Sciatic nerve (tissue), 2 donors: ENCODE measurements at regions not wholly inside any gene's neighbourhood (a gene's known extent, or its start where the extent isn't known, plus 50 kb on each side); places are given as distances from the start of the nearest gene placed in this dataset.
"Not testable (repeated sequence)": the region's sequence is repeated elsewhere in the genome, so short reads cannot be mapped to it uniquely, and the experiment has no call there.

Experiments used
- ATAC-seq: fragments of 200-7000 bp; cut with Tn5 transposase; one replicate; pipeline ENCODE4 v1.9.1; 2020; ENCODE audit warnings: mild to moderate bottlenecking, moderate library complexity
- DNase-seq: peaks from one replicate; pipeline ENCODE4 v3.0.0-alpha.2; 2020; ENCODE audit warnings: low spot score
- intact Hi-C: fragments of 100-400 bp; cut with DNase I; formaldehyde crosslinking; loops from one replicate; pipeline ENCODE4 v1.14.2; 2022
- donor health status: DM: no; HTN: no; CAD: no.
- donor health status: DM: no; HTN: no; CAD: no.

DNA sequence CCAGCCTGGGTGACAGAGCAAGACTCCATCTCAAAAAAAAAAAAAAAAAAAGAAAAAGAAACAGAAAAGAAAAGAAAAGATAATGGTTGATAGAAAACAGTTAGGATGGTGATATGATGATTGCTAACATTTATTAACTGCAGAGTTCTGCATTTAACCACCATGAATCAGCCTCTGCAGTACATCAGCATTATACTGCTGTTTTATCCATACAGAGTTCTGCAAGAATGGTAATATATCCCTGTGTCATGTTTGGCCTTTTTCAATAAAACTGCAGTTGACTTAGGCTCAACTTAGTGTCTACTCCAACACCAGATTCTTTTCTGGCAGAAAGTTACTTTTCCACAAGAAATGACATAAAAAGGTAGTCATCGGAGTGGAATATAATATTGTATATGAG is 62.6 kb downstream of the DUSP6 start:
- intact Hi-C loops, result no loop called here
- ATAC-seq (no peak), DNase-seq (no peak)

DNA sequence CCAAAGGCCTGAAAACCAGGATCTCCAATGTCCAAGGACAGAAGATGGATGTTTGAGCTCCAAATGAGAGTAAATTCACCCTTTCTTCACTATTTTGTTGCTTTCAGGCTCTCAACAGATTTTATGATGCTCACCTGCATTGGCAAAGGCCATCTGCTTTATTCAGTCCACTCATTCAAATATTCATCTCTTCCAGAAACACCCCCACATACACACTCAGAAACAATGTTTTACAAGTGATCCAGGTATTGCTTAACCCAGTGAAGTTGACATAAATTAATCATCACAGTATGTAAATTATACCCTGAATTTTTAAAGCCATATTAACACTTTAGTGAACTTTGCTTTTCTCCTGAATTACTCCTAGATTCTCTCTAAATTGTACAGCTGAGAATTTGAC is 63.3 kb downstream of the DUSP6 start:
- DNase-seq (no peak), ATAC-seq (no peak)
- intact Hi-C loops, result no loop called here

DNA sequence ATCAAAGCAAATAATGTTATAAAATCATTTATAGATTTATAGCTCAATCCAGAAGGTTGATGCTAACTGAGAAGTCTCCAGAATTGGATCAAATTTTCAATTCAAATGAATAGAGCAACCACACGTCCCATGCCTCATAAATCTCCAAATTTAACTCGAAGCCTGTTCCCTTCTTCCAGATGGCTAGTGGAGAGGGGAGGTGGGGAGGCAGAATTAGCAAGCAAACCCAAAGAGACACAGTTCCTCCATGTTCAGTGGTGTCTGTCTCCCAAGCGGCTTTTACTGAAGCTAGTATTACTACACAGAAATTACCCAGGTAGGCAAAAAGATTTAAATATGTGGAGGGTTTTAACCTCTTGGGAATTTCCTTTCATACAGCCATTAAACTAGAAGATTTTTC is 65.8 kb downstream of the DUSP6 start:
- DNase-seq, result no peak

DNA sequence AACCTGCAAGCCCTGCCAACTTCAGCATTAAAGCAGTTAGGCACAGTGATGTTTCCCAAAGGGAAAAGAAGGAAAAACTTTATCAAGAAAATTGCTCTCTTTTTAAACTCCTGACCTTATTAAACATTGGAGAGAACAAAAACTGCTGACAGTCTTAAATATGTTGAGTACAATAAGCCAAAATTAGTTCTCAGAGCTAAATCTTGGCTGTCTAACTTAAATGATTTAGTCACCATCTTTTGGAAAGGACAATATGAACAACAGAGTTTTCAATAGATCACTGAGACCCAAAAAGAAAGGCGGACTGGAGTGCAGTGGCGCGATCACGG is 70.8 kb downstream of the DUSP6 start:
- intact Hi-C loops, result no loop called here
- ATAC-seq (no peak), DNase-seq (no peak)

More for the DNA sequence above, 65.8 kb downstream of the DUSP6 start:
- ATAC-seq, result no peak
- intact Hi-C loops, result no loop called here

DNA sequence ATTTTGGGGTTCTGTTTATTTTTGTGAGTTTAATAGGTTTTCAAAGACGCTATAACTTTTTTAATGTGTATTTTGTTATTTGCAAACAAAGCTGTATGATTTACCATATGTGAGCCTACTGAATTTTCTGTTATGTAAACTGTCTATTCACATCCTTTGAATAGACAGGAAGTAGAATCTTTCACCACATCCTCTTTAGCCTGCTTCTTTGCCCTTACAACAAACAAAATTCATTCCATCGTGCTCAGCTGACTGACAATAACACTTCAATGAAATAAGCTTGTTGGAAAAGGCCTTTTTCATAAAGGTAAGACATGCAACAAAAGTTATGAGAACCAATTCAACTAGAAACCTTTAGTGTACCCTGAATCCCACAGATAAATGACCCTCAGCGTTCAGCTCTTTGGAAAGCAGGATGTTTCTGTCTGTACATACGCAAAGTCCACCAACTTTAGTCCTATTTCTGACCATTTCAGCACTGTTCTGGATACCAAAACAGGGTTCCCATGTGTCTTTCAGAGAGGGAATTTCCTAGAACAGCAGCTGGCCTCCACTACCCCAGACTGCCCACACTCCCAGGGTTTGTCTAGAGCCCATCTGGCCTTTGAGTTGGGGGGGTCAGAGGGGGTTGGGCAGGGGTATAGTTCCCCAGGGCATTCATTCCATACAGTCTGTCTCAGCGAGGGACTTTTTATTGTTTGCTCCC is 71.3 kb downstream of the DUSP6 start:
- intact Hi-C loops, result no loop called here
- peak; percentile 68 for ATAC-seq
- no peak for DNase-seq

DNA sequence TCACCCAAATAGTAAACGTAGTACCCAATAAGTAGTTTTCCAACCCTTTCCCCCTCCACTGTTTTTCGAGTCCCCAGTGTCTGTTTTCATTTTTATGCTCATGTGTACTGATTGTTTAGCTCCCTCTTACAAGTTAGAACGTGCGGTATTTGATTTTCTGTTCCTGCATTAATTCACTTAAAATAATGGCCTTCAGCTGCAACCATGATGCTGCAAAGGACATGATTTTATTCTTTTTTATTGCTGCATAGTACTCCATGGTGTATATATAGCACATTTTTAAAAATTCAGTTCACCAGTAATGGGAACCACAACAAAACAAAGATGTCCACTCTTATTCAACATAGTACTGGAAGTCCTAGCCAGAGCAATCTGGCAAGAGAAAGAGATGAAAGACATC is 72.8 kb downstream of the DUSP6 start:
- no peak for DNase-seq
- no peak for ATAC-seq
- intact Hi-C loops, result no loop called here

DNA sequence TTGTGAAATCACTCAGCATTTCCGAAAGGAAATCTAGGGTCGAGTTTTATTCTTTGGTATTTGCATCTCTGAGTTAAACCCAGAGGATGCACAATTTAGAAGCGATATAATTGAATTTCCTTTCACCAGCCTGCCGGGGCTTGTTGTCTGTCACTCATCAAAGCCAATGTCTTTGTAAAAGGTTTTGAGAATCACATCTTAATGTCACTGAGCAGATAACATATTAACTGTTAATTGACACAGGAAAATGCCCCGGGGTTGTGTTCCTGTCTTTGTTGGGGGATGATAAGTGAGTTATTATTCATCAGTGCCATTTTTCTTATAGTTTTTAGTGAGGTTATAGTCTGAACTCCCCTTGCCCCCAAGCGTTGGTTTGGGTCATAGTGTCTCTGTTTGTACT is 73.4 kb downstream of the DUSP6 start:
- no peak for DNase-seq
- ATAC-seq, result no peak
- intact Hi-C loops, result no loop called here

DNA sequence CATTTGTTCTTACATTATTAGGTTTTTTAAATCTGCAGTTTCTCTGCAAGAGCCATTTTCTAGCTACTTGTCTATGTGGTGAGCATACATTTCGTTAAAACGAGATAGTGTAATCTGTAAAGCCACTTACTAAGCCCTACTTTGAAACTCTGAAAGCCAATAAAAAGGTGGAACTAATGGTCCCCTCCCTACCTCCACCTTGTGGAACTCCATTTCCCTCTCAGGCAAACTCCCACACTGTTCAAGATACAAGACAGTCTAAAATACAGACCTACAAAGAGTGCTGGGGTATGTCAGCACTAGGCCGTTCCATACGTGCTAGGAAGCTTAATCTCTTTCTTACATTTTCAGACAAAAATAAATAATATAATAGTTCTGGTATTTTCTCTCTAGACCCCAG is 74.1 kb downstream of the DUSP6 start:
- ATAC-seq, result no peak
- DNase-seq, result no peak
- intact Hi-C loops, result no loop called here

DNA sequence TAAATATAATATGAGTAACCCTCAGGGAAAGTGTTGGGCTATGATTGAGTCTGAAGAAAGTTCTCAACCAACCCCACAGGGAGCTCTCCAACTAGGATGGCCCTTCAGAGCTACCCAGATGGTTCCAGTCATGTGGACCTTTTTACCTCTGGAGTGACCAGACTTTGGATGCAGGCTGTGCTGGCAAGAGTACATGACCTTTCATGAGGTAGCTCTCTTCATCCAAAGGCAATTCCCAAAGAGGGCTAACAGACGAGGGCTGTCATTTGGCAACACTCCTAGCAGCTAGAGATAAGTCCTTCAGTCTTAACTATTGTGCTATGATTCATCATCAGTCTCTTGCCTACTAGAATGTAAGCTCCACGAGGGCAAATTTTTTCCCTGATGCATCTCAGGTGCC is 75.4 kb downstream of the DUSP6 start:
- intact Hi-C loops, result no loop called here
- DNase-seq, result no peak
- no peak for ATAC-seq

DNA sequence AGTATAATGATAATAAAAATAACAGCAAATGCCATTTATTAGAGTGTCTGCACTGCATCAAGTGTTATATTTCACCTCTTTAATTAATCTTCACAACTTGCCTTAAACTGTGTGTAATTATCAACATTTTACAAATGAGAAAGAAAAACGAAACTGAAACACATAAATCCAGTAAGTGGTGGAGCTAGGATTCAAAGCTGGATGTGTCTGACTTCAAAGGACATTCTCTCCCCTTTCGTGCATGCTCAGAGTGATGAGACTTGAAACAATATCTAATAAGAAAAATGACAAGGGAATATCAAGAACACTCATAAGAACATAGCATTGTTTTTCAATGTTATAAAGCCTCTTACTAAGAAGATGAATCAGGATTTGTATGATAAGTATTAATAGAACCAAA is 78.8 kb downstream of the DUSP6 start:
- intact Hi-C loops, result no loop called here
- no peak for ATAC-seq

DNA sequence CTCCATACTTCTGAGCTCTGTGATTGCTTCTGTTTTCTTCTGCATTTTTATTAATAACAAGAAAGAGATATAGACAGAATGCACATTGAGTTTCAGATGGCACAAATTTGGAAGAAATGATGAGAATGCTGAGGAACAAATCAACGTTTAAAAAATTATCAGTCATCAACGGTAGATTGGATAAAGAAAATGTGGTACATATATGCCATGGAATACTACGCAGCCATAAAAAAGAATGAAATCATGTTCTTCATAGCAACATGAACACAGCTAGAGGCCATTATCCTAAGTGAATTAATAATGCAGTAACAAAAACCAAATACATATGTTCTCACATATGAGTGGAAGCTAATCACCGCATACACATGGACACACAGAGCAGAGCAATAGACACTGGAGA is 81.8 kb downstream of the DUSP6 start:
- no peak for DNase-seq
- no peak for ATAC-seq
- intact Hi-C loops, result no loop called here

More for the DNA sequence above, 78.8 kb downstream of the DUSP6 start:
- no peak for DNase-seq

DNA sequence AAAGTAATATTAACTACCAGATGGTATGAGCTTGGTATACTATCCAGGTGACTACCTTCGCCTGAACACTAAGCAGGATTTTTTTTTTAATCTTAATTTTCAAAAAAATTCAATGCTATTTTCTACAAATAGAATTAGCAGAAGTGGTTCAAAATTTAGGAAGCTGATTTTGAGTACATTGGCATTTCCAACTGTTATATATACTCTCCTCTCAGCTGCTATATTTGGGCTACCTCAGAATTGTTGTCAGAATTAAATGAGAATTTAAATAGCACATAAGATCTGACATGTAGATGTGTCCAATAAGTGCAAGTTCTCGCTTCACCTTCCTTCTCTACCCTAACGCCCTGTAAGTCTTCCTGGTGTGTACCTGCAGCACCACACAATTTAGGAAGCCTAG is 83.1 kb downstream of the DUSP6 start:
- intact Hi-C loops, result no loop called here
- ATAC-seq, result no peak
- DNase-seq, result no peak

DNA sequence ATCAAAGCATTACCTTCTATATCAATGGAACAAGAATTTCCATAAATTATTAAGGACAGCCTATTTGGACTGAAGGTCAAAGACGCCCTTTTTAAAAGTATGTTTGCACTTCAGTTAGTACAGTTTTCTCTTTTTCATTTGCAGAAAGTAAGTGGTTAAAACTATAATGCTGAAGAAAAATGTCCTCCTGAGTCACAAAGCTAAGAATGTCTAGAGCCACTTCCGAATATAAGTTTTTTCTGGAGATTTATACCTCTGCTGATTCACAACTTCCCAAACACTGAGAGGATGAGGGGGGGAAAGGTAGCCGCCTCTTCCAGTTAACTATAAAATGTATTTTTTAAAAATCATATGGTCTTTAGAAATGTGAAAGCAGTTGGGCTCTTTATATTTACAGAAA is 84.9 kb downstream of the DUSP6 start:
- intact Hi-C loops, result no loop called here
- no peak for DNase-seq
- ATAC-seq, result no peak

DNA sequence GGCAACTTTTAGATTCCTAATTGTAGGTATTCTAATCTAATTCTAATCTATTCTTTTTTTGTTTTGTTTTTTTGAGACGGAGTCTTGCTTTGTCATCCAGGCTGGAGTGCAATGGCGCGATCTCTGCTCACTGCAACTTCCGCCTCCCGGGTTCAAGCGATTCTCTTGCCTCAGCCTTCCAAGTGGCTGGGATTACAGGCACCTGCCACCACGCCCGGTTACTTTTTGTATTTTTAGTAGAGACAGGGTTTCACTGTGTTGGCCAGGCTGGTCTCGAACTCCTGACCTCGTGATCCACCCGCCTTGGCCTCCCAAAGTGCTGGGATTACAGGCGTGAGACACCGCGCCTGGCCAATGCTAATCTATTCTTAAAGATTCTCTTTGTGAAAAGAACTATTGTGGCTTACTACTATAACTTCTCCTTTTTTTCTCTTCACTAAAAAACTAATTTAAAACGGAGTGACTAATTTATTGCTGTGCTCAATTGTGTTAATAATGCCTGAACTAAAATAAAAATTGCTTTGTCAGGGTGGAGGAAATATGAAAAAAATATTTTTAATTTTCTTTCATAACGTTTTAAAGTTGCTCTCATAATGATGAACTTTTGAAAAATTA is 85.6 kb downstream of the DUSP6 start:
- ATAC-seq, DNase-seq, intact Hi-C loops: not testable (repeated sequence)

DNA sequence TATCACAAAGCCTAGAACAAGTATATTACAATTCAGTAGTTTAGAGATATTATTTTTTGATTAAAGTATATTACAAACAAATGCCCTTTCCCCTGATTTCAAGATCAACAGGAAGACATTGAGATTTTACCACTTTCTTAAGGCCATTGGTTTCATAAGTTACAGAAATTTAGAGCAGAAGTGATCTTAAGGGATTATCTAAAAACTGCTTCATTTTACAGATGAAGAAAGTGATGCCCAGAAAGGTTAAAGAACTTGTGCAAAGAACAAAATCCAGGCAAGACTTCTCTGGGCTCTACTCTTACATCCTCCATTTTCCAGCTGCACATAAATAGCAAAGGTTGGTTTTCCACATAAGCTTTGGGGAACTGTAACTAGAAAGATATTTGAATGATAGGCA is 87.5 kb downstream of the DUSP6 start:
- ATAC-seq (no peak), DNase-seq (no peak)
- intact Hi-C loops, result no loop called here

DNA sequence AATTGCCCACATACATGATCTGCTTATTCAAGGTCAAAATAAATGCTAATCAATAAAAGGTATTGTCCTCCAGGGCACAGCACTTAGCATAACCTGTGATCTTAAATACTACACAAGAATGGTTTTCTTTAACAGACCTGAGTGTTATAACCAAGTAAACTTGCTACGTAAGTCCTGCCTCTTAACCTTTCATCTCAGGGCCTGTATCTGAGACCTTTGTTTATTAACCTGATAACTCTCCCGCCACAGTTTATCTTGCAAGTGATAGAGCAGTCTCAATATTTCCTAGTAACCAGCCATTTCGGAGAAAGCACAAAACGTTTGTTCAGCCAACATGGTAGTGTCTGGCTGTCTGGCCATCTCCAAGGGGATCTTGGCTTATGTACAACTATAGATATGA is 88.4 kb downstream of the DUSP6 start:
- intact Hi-C loops, result no loop called here
- ATAC-seq (no peak), DNase-seq (no peak)

DNA sequence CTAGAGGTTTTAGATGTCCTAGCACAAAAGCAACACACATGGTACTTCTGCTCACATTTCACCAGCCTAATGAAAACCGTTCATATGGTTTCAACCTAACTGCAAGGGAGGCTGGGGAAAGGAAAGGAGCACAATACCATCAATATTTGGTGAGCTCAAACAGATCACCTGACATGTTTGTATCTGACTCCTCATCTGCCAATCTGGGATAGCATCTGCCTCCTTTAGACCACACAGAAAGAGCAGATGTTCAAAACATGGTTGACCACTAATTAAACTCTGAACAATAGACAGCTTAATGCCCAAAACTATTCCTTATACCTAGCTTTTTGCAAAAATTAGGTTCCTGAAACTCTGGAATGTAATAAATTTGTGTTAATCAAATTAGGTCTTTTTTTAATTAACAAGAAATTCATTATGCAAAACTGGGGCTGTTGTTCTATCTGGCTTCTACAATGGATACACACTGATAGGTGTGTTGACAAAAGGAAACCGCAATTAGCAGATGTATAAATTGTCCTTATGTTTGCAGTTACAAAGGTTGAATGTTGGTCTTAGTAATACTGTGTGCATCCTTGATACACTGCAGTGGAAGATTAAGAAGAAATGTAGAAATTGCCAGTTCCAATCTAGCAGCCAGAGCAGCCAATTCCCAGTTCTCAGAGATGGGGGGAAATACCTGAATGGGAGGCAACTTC is 89.3 kb downstream of the DUSP6 start:
- ATAC-seq, result no peak
- intact Hi-C loops, result no loop called here
- no peak for DNase-seq

DNA sequence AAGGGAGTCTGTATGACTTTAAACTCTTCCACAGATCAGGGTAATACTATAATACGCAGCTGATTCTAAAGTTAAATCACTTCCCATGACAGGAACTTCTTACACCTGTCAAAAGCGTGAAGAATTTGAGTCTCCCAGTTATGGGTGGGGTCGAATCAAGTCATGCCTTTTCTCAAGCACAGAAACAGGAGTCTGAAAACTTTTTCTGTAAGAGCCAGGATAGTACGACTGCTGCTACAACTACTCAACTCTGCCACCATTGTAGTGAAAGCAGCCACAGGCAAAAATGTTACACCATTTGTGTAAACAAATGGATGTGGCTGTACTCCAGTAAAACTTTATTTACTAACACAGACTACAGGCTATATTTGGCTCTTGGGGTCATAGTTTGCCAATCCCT is 90.3 kb downstream of the DUSP6 start:
- ATAC-seq (no peak), DNase-seq (no peak)
- intact Hi-C loops, result no loop called here

DNA sequence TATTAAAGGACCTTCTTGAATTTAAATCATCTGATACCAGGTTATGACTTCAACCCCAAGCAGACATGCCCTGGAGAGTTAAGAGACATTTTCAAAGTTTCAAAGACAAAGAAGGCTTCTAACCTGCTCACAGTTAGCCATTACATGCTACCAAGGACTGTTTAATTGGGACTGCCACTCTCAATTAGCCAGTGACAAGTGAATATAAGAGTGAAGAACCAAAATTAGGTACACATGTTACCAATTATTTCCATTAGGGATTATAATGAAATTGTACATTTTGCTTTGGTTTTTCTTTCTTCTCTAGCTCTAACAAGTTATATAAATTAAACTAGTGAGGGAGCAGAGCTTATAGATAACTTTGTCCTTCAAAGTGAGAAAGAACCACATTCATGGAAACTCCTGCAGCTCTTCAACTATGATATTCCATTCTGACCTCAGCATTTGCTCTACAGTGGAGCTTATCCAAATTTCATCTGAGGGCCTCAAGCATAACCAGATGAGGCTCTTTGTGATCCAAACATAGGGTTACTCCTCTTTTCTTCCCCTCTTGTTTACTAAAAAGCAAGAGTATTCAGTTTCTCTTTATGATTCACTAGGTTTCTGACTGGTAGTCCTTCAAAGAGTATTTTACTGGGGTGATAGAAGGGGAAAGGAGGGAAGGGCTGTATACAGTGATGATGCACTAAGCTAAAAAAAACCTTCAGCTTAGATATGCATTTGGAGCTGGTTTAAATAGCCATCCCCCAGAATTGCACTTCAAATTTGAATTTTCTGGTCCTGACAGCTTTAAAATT is 91.3 kb downstream of the DUSP6 start:
- DNase-seq, result no peak
- no peak for ATAC-seq
- intact Hi-C loops, result no loop called here

DNA sequence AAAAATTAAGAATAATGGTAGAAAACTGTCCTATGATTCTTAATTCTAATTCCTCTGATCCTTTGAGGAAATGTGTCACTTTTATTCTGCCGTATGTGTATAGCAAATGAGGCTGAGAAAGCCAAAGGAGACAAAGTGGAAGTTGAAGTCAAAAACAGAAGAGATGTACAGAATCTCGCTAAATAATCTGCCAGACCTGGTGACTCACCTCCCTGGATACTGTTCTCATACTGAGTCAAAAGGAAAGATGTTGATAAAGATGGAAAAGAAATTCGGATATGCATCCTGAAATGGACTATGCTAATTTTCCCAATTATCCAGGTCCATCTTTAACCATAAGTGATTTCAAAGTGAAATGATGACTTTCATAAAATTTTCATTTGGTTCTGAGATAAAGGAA is 92.5 kb downstream of the DUSP6 start:
- DNase-seq (no peak), ATAC-seq (no peak)
- intact Hi-C loops, result no loop called here
